Spleen (tissue), 7 donors: ENCODE measurements at regions not wholly inside any gene's neighbourhood (a gene's known extent, or its start where the extent isn't known, plus 50 kb on each side); places are given as distances from the start of the nearest gene placed in this dataset.

ENCODE experiments used
- CTCF ChIP-seq, 11 experiments: fragments of 200-600 bp in 7 of 11; fragments of 450-650 bp in 4 of 11; sonication (generic) in 4 of 11; IDR thresholded peaks in 8 of 11; conservative IDR thresholded peaks in 3 of 11; 1 replicate in 7 of 11; 2 replicates in 4 of 11; pipeline versions ENCODE4 v1.4.0 to v1.8.0; 2016 to 2021; ENCODE audit warnings: antibody characterized with exemption in 11 of 11, inconsistent platforms in 4 of 11, mild to moderate bottlenecking in 1 of 11
- POLR2A ChIP-seq, 3 donors: fragments of 450-650 bp; IDR thresholded peaks; one replicate each; pipeline ENCODE4 v1.5.1; 2017; ENCODE audit warnings: antibody characterized with exemption in 3 of 3, mild to moderate bottlenecking in 1 of 3
- POLR2AphosphoS5 ChIP-seq, 3 donors: sonication (generic); formaldehyde crosslinking; IDR thresholded peaks; one replicate each; pipeline ENCODE4 v1.5.1; 2017; ENCODE audit warnings: antibody characterized with exemption in 3 of 3
- donor health status: DM: no; HTN: no; CAD: no; lungs with moderate emphysema.
- donor health status: DM: no; HTN: no; CAD: no.
- donor health status: DM: no; HTN: no; CAD: no.

GRCh38 chr7:68438811-68439210 is 1159.5 kb upstream of the AUTS2 start:
- TF ChIP-seq CTCF (IDR thresholded peaks at IDR 0.05 in 8 of 11, conservative IDR thresholded peaks at IDR 0.05 in 3 of 11) (no peak), POLR2AphosphoS5 (IDR thresholded peaks at IDR 0.05) (no peak), POLR2A (IDR thresholded peaks at IDR 0.05) (no peak)
